ENCODE measurements at regions not wholly inside any gene's neighbourhood (a gene's known extent, or its start where the extent isn't known, plus 50 kb on each side); places are given as distances from the start of the nearest gene placed in this dataset.
A peak's percentile ranks its signal among the peaks of the same experiment; 100 is the strongest.
"Not testable (repeated sequence)": the region's sequence is repeated elsewhere in the genome, so short reads cannot be mapped to it uniquely, and the experiment has no call there.

DNA sequence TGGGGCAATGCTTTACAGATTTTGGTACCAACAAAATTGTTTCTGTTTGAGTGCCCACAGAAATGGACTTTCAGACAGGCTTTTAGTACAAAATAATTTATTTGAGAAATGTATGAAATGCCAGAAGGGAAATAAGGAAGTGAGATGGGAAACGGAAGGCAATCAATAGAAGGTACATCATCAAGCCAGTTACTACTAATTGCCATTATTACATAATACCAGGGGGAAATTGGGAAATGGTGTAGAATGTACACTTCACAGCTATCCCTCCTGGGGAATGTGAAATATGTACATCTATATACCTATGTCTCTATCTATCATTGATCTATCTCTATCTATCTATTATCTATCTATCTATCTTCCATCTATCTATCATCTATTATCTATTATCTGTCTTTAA is 264.6 kb upstream of the B3GALT2 start:
- Histone ChIP-seq H3K9me2 (replicated peaks; ENCODE audit: insufficient read depth, low read length) (no peaks in the 10 kb centered on the region), H3K9me3 (ENCODE audit: low read length) (no peaks in the 10 kb centered on the region), H3K27me3 (ENCODE audit: low read length) (no peaks in the 10 kb centered on the region), H3K9ac (ENCODE audit: low read length) (no peak overlapping the region), H4K20me1 (ENCODE audit: insufficient read depth, low read depth, low read length) (no peaks in the 10 kb centered on the region), H3K79me2 (ENCODE audit: low read length) (no peaks in the 10 kb centered on the region), H3K27ac (ENCODE audit: low read length) (no peak overlapping the region), H3K4me3 (ENCODE audit: low read length) (no peak overlapping the region), H3K36me3 (ENCODE audit: insufficient read depth, low read length) (no peaks in the 10 kb centered on the region), H3K4me2 (ENCODE audit: low read depth, low read length, poor library complexity, severe bottlenecking) (no peak overlapping the region), H2AFZ (ENCODE audit: low read length) (no peak overlapping the region), H3K4me1 (ENCODE audit: low read length) (peaks cover 10% of the 10 kb centered on the region)
- DNase-seq, result no peak

DNA sequence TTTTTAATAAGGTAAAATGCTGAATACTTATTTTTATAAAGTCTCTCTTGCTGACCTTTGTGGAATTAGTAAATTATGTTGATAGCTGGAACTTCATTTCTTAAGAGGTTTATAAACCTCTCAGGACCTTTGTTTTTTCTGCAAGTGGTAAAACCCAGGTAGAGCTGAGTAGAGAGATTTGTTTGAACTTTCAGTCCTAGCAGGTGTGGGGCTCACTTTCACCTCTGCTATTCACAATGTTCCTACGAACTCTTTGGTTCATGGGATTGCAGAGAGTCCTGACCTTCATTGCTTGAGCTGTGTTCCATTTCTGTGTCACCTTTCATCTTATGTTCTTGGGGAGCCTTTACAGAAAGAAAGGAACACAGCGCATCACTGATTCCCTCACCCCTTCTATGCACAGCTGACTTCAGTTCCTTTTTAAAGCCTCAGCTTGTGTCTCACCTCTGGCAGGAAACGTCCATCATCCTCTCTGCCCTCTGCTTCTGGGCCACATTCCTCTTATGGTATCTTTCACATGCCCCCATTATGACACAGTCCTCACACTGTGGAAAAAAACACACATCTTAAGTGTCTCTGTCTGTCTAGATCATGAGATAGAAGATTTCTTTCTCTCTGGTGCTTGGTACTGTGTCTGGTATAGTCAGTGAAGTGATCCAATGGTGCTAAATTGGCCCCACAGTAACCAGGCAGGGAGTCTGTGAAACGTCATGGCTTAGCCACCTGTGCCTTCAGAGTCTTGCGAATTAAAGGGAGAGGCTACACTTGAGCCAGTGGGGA is 262.5 kb upstream of the B3GALT2 start:
- Histone ChIP-seq H3K4me3 (ENCODE audit: low read length) (no peak overlapping the region), H3K27ac (ENCODE audit: low read length) (no peak overlapping the region), H3K4me1 (ENCODE audit: low read length) (peaks cover 10% of the 10 kb centered on the region), H3K9me3 (ENCODE audit: low read length) (no peaks in the 10 kb centered on the region), H3K9me2 (replicated peaks; ENCODE audit: insufficient read depth, low read length) (no peaks in the 10 kb centered on the region), H3K27me3 (ENCODE audit: low read length) (no peaks in the 10 kb centered on the region), H3K79me2 (ENCODE audit: low read length) (no peaks in the 10 kb centered on the region), H3K4me2 (ENCODE audit: low read depth, low read length, poor library complexity, severe bottlenecking) (no peak overlapping the region), H3K36me3 (ENCODE audit: insufficient read depth, low read length) (no peaks in the 10 kb centered on the region), H4K20me1 (ENCODE audit: insufficient read depth, low read depth, low read length) (no peaks in the 10 kb centered on the region), H2AFZ (ENCODE audit: low read length) (no peak overlapping the region), H3K9ac (ENCODE audit: low read length) (no peak overlapping the region)
- DNase-seq, result peak; percentile 43

DNA sequence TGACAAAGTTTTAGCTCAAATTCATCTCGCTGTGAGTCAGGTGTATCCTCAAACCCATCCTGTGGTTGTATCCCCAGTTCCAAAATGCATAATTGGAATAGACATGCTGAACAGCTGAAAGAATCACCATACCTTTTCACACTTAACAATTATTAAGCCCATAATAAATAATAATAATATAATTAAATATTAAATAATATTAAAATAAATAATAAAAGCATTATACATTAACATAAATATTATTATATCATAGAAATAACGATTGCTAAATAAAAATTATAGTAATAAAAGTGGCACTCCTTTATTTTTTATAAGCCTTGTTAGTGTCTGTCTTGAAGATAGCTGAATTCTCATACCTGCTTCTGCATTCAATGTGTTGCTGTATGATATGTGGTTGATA is 257.5 kb upstream of the B3GALT2 start:
- Histone ChIP-seq H3K36me3 (ENCODE audit: insufficient read depth, low read length) (no peaks in the 10 kb centered on the region), H3K79me2 (ENCODE audit: low read length) (no peaks in the 10 kb centered on the region), H3K4me3 (ENCODE audit: low read length) (no peak overlapping the region), H3K9me3 (ENCODE audit: low read length) (no peaks in the 10 kb centered on the region), H3K27me3 (ENCODE audit: low read length) (no peaks in the 10 kb centered on the region), H2AFZ (ENCODE audit: low read length) (no peak overlapping the region), H3K9ac (ENCODE audit: low read length) (no peak overlapping the region), H4K20me1 (ENCODE audit: insufficient read depth, low read depth, low read length) (no peaks in the 10 kb centered on the region), H3K9me2 (replicated peaks; ENCODE audit: insufficient read depth, low read length) (no peaks in the 10 kb centered on the region), H3K4me2 (ENCODE audit: low read depth, low read length, poor library complexity, severe bottlenecking) (no peak overlapping the region), H3K27ac (ENCODE audit: low read length) (no peak overlapping the region), H3K4me1 (ENCODE audit: low read length) (peaks cover 4% of the 10 kb centered on the region)
- DNase-seq, result no peak

DNA sequence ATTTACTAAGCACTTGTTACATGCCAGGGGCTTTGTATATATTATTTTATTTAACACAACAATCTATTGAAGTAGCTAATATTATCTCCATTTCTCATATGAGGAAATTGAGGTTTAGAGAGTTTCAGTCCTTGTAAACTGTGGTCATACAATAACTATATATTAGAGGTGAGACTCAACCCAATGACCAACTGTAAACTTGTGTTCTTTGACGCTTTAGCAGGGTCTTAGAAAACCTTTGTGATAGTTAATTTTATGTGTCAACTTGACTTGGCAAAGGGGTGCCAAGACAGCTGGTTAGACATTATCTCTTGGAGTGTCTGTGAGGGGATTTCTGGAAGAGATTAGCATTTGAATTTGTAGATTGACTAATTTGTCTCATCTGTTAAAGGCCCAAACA is 252.4 kb upstream of the B3GALT2 start:
- Histone ChIP-seq H3K36me3 (ENCODE audit: insufficient read depth, low read length) (no peaks in the 10 kb centered on the region), H3K9me3 (ENCODE audit: low read length) (peaks cover 2% of the 10 kb centered on the region; the same call in 1 of the 2 replicates), H3K27ac (ENCODE audit: low read length) (no peak overlapping the region), H2AFZ (ENCODE audit: low read length) (no peak overlapping the region), H3K4me3 (ENCODE audit: low read length) (no peak overlapping the region), H4K20me1 (ENCODE audit: insufficient read depth, low read depth, low read length) (no peaks in the 10 kb centered on the region), H3K79me2 (ENCODE audit: low read length) (no peaks in the 10 kb centered on the region), H3K9me2 (replicated peaks; ENCODE audit: insufficient read depth, low read length) (no peaks in the 10 kb centered on the region), H3K4me1 (ENCODE audit: low read length) (no peaks in the 10 kb centered on the region), H3K4me2 (ENCODE audit: low read depth, low read length, poor library complexity, severe bottlenecking) (no peak overlapping the region), H3K27me3 (ENCODE audit: low read length) (no peaks in the 10 kb centered on the region), H3K9ac (ENCODE audit: low read length) (no peak overlapping the region)
- DNase-seq, result no peak

DNA sequence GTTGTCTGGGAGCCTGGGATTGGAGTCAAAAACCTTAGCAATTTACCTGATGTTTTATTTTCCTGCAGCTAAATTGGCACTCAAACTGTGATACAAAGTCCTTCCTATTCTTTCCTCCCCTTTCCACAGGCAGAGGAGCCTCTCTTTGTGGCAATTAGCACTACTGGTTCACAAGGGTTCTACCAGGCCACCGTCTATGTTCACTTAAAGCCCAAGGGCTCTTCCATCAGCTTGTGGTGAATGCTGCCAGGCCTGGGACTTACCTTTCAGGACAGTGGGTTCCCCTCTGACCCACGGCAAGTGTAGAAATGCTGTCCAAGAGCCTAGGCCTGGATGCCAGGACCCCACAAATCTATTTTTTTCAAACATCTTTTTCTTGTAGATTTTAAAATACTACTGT is 251.9 kb upstream of the B3GALT2 start:
- no peak overlapping the region for H3K27ac ChIP-seq (ENCODE audit: low read length)
- H3K9ac ChIP-seq (ENCODE audit: low read length), result no peak overlapping the region
- H3K4me1 ChIP-seq (ENCODE audit: low read length), result no peaks in the 10 kb centered on the region
- no peaks in the 10 kb centered on the region for H3K9me2 ChIP-seq (replicated peaks; ENCODE audit: insufficient read depth, low read length)
- no peaks in the 10 kb centered on the region for H3K36me3 ChIP-seq (ENCODE audit: insufficient read depth, low read length)
- H3K27me3 ChIP-seq (ENCODE audit: low read length), result no peaks in the 10 kb centered on the region
- H3K79me2 ChIP-seq (ENCODE audit: low read length), result no peaks in the 10 kb centered on the region
- no peaks in the 10 kb centered on the region for H4K20me1 ChIP-seq (ENCODE audit: insufficient read depth, low read depth, low read length)
- peaks cover 6% of the 10 kb centered on the region; the same call in 1 of the 2 replicates for H3K9me3 ChIP-seq (ENCODE audit: low read length)
- no peak overlapping the region for H3K4me3 ChIP-seq (ENCODE audit: low read length)
- no peak overlapping the region for H2AFZ ChIP-seq (ENCODE audit: low read length)
- no peak for DNase-seq
- H3K4me2 ChIP-seq (ENCODE audit: low read depth, low read length, poor library complexity, severe bottlenecking), result no peak overlapping the region

DNA sequence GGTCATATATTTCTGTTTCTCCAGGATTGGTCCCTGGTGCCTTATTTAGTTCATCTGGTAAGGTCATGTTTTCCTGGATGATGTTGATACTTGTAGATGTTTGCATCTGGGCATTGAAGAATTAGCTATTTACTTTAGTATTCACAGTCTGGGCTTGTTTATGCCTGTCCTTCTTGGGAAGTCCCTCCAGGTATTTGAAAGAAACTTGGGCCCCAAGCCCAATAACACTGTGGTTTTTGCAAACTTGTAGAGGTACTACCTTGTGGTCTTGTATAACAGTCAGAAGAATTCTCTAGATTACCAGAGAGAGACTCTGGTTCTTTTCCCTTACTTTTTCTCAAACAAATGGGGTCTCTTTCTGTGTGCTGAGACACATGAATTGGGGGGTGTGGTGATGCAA is 251.4 kb upstream of the B3GALT2 start:
- Histone ChIP-seq H3K4me2 (ENCODE audit: low read depth, low read length, poor library complexity, severe bottlenecking) (no peak overlapping the region), H3K4me3 (ENCODE audit: low read length) (no peak overlapping the region), H3K9ac (ENCODE audit: low read length) (no peak overlapping the region), H3K79me2 (ENCODE audit: low read length) (no peaks in the 10 kb centered on the region), H3K9me3 (ENCODE audit: low read length) (peaks cover 12% of the 10 kb centered on the region), H3K36me3 (ENCODE audit: insufficient read depth, low read length) (no peaks in the 10 kb centered on the region), H2AFZ (ENCODE audit: low read length) (no peak overlapping the region), H3K4me1 (ENCODE audit: low read length) (no peaks in the 10 kb centered on the region), H3K27me3 (ENCODE audit: low read length) (no peaks in the 10 kb centered on the region), H4K20me1 (ENCODE audit: insufficient read depth, low read depth, low read length) (no peaks in the 10 kb centered on the region), H3K9me2 (replicated peaks; ENCODE audit: insufficient read depth, low read length) (no peaks in the 10 kb centered on the region), H3K27ac (ENCODE audit: low read length) (no peak overlapping the region)
- no peak for DNase-seq

DNA sequence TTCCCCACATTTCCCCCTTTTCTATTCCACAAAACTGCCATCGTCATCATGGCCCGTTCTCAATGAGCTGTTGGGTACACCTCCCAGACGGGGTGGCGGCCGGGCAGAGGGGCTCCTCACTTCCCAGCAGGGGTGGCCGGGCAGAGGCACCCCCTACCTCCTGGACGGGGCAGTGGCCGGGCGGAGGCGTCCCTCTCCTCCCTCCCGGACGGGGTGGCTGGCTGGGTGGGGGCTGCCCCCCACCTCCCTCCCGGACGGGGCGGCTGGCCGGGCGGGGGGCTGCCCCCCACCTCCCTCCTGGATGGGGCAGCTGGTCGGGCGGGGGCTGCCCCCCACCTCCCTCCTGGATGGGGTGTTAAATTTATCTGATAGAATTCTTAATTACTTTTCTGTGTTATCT is 250.9 kb upstream of the B3GALT2 start:
- not testable (repeated sequence) for DNase-seq; H3K79me2 ChIP-seq (ENCODE audit: low read length)

DNA sequence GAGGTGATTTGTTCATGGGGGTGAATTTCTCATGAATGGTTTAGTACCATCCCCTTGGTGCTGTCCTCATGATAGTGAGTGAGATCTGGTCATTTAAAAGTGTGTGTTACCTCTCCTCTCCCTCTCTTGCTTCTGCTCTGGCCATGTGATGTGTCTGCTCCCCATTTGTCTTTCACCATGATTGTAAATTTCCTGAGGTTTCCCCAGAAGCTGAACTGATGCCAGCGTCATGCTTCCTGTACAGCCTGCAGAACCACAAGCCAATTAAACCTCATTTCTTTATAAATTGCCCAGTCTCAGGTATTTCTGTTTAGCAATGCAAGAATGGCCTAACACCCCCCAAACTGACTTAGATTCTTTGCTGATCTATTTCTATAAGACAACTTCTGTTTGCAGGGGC is 249.4 kb upstream of the B3GALT2 start:
- Histone ChIP-seq H3K27ac (ENCODE audit: low read length) (no peak overlapping the region), H2AFZ (ENCODE audit: low read length) (no peak overlapping the region)

More for the DNA sequence above, 250.9 kb upstream of the B3GALT2 start:
- not testable (repeated sequence) for H3K27ac ChIP-seq (ENCODE audit: low read length); H2AFZ ChIP-seq (ENCODE audit: low read length); H3K4me3 ChIP-seq (ENCODE audit: low read length); H3K9me2 ChIP-seq (replicated peaks; ENCODE audit: insufficient read depth, low read length); H3K36me3 ChIP-seq (ENCODE audit: insufficient read depth, low read length); H3K27me3 ChIP-seq (ENCODE audit: low read length); H3K4me2 ChIP-seq (ENCODE audit: low read depth, low read length, poor library complexity, severe bottlenecking); H3K9ac ChIP-seq (ENCODE audit: low read length); H4K20me1 ChIP-seq (ENCODE audit: insufficient read depth, low read depth, low read length); H3K4me1 ChIP-seq (ENCODE audit: low read length)
- H3K9me3 ChIP-seq (ENCODE audit: low read length), result peaks cover 12% of the 10 kb centered on the region

More for the DNA sequence above, 249.4 kb upstream of the B3GALT2 start:
- Histone ChIP-seq H3K4me3 (ENCODE audit: low read length) (no peak overlapping the region), H3K4me2 (ENCODE audit: low read depth, low read length, poor library complexity, severe bottlenecking) (no peak overlapping the region), H3K79me2 (ENCODE audit: low read length) (no peaks in the 10 kb centered on the region), H3K9ac (ENCODE audit: low read length) (no peak overlapping the region), H3K9me2 (replicated peaks; ENCODE audit: insufficient read depth, low read length) (no peaks in the 10 kb centered on the region), H3K27me3 (ENCODE audit: low read length) (no peaks in the 10 kb centered on the region), H3K4me1 (ENCODE audit: low read length) (no peaks in the 10 kb centered on the region), H3K36me3 (ENCODE audit: insufficient read depth, low read length) (no peaks in the 10 kb centered on the region), H3K9me3 (ENCODE audit: low read length) (peaks cover 12% of the 10 kb centered on the region), H4K20me1 (ENCODE audit: insufficient read depth, low read depth, low read length) (no peaks in the 10 kb centered on the region)
- DNase-seq, result no peak

All from Karpas-422 (cell line).